K562 (cell line): ENCODE measurements at regions not wholly inside any gene's neighbourhood (a gene's known extent, or its start where the extent isn't known, plus 50 kb on each side); places are given as distances from the start of the nearest gene placed in this dataset.

Experiments
- ATAC-seq: fragments of 200-7000 bp; cut with Tn5 transposase; 3 replicates; pipeline ENCODE4 v1.9.1; 2020; ENCODE audit warnings: moderate library complexity
- BruUV-seq: library from RNA; stranded (reverse); fragments of 400-500 nt; replicated peaks from 2 replicates; lab custom pipeline; 2021; lab: Mats Ljungman, UMichigan
- CTCF ChIA-PET: fragments of 300-600 bp; formaldehyde crosslinking; extraction: SDS; loops from one replicate; lab custom pipeline; 2021; ENCODE audit warnings: low intra/inter-chr PET ratio; lab: Yijun Ruan, JAX
- POLR2A ChIA-PET: fragments of 300-600, 350-650 bp; sonication (Branson Sonifier 250); formaldehyde crosslinking; extraction: SDS; loops from one replicate; lab custom pipeline; 2021; ENCODE audit warnings: antibody characterized with exemption, inconsistent platforms; lab: Yijun Ruan, JAX
- DNase-seq, 4 experiments: peaks; one replicate each; pipeline versions ENCODE4 v3.0.0 to v3.0.0-alpha.2; 2011 to 2018; ENCODE audit warnings: low spot score in 3 of 4, mixed read lengths in 3 of 4; ENCODE audit errors: extremely low read depth in 1 of 4
- FAIRE-seq: peaks from 2 replicates; lab custom pipeline; 2011; peaks lifted over from hg19 to GRCh38; lab: Jason Lieb, UNC
- H2AFZ ChIP-seq: 2 replicates; pipeline ENCODE4 v1.6.0; 2011; ENCODE audit warnings: low read depth, low read length, control low read depth, inconsistent platforms
- H3K27ac ChIP-seq: fragments of 200-600 bp; 3 replicates; pipeline ENCODE4 v1.8.0; 2011; ENCODE audit warnings: low read depth, mild to moderate bottlenecking, control low read depth, inconsistent platforms, low read length, moderate library complexity, mixed read lengths; ENCODE audit errors: extremely low read depth
- H3K27me3 ChIP-seq, 2 experiments: fragments of 300-600 bp in 1 of 2; 2 replicates in 1 of 2; 3 replicates in 1 of 2; pipeline versions ENCODE4 v1.6.0 to v1.8.0; 2011; ENCODE audit warnings: inconsistent platforms in 2 of 2, low read length in 2 of 2, mild to moderate bottlenecking in 1 of 2, mixed read lengths in 1 of 2, moderate library complexity in 1 of 2; ENCODE audit not compliant: control insufficient read depth in 2 of 2, insufficient read depth in 2 of 2
- H3K36me3 ChIP-seq: fragments of 300-600 bp; 3 replicates; pipeline ENCODE4 v1.8.0; 2011; ENCODE audit warnings: mild to moderate bottlenecking, low read length, inconsistent platforms; ENCODE audit not compliant: control insufficient read depth, insufficient read depth
- H3K4me1 ChIP-seq, 2 experiments: fragments of 200-600 bp in 1 of 2; replicated peaks in 1 of 2; 2 replicates in 1 of 2; 3 replicates in 1 of 2; pipeline versions ENCODE4 v1.5.1 to v1.8.0; 2011; ENCODE audit warnings: inconsistent platforms in 2 of 2, low read length in 2 of 2, mild to moderate bottlenecking in 1 of 2, mixed read lengths in 1 of 2, moderate library complexity in 1 of 2; ENCODE audit not compliant: control insufficient read depth in 2 of 2, insufficient read depth in 2 of 2
- H3K4me2 ChIP-seq: 2 replicates; pipeline ENCODE4 v1.6.1; 2011; ENCODE audit warnings: low read length, control low read depth, inconsistent platforms, mixed read lengths; ENCODE audit not compliant: insufficient read depth
- H3K4me3 ChIP-seq: fragments of 200-600 bp; sonication (generic), shearing (Covaris generic); 2 replicates; pipeline ENCODE4 v1.5.1; 2016; ENCODE audit warnings: control low read depth, inconsistent platforms
- H3K79me2 ChIP-seq: fragments of 200-600 bp; 3 replicates; pipeline ENCODE4 v1.8.0; 2011; ENCODE audit warnings: low read length, inconsistent platforms; ENCODE audit not compliant: control insufficient read depth, insufficient read depth
- H3K9ac ChIP-seq, 2 experiments: 2 replicates each; pipeline versions ENCODE4 v1.6.0 to v1.6.1; 2011; ENCODE audit warnings: low read depth in 2 of 2, low read length in 2 of 2, control low read depth in 1 of 2, inconsistent platforms in 1 of 2, mild to moderate bottlenecking in 1 of 2, mixed read lengths in 1 of 2; ENCODE audit not compliant: insufficient read depth in 1 of 2
- H3K9me1 ChIP-seq: one replicate; pipeline ENCODE4 v1.6.0; 2011; ENCODE audit warnings: inconsistent platforms, mild to moderate bottlenecking, low read length, moderate library complexity; ENCODE audit not compliant: control insufficient read depth, insufficient read depth
- H3K9me3 ChIP-seq: replicated peaks from 2 replicates; pipeline ENCODE4 v1.5.1; 2011; ENCODE audit warnings: low read depth, low read length, inconsistent platforms; ENCODE audit not compliant: control insufficient read depth, insufficient read depth
- H4K20me1 ChIP-seq: replicated peaks from 2 replicates; pipeline ENCODE4 v1.6.1; 2011; ENCODE audit warnings: low read length, inconsistent platforms, mixed read lengths; ENCODE audit not compliant: control insufficient read depth, insufficient read depth
- ARID2 ChIP-seq: fragments of 450-650 bp; IDR thresholded peaks from 2 replicates; pipeline ENCODE4 v1.6.1; 2017; ENCODE audit warnings: antibody characterized with exemption, mild to moderate bottlenecking
- EGR1 ChIP-seq: fragments of 450-650 bp; conservative IDR thresholded peaks from 2 replicates; pipeline ENCODE4 v1.6.1; 2017; ENCODE audit warnings: mild to moderate bottlenecking
- ETV5 ChIP-seq: sonication (generic); formaldehyde crosslinking; IDR thresholded peaks from 2 replicates; pipeline ENCODE4 v1.4.0; 2020; ENCODE audit warnings: low read depth, mild to moderate bottlenecking, missing genetic modification reagents
- HEY1 ChIP-seq: fragments of 250-450 bp; sonication (Bioruptor Pico); IDR thresholded peaks from 2 replicates; pipeline ENCODE4 v1.5.0; 2020; ENCODE audit warnings: mild to moderate bottlenecking, moderate library complexity, borderline replicate concordance
- NEUROD1 ChIP-seq: fragments of 150-350 bp; IDR thresholded peaks from 2 replicates; pipeline ENCODE4 v1.6.1; 2014; ENCODE audit warnings: borderline replicate concordance, low read length, low read depth; ENCODE audit not compliant: partially characterized antibody
- NR2C1 ChIP-seq, 2 experiments: fragments of 450-650 bp; IDR thresholded peaks; 2 replicates each; pipeline ENCODE4 v1.6.1; 2017; ENCODE audit warnings: mild to moderate bottlenecking in 2 of 2, antibody characterized with exemption in 1 of 2, inconsistent platforms in 1 of 2, missing compliant biosample characterization in 1 of 2, missing genetic modification characterization in 1 of 2
- PRMT5 ChIP-seq: sonication (generic); formaldehyde crosslinking; IDR thresholded peaks from 2 replicates; pipeline ENCODE4 v1.5.0; 2020; ENCODE audit warnings: missing genetic modification reagents
- RBM15 ChIP-seq: fragments of 200-400 bp; formaldehyde crosslinking; IDR thresholded peaks from 2 replicates; pipeline ENCODE4 v1.6.1; 2018; ENCODE audit warnings: mild to moderate bottlenecking, low read length, moderate library complexity; ENCODE audit not compliant: insufficient read depth
- RBM34 ChIP-seq: fragments of 200-400 bp; formaldehyde crosslinking; IDR thresholded peaks from 2 replicates; pipeline ENCODE4 v1.6.1; 2018; ENCODE audit warnings: low read length, borderline replicate concordance; ENCODE audit not compliant: insufficient read depth
- TAF15 ChIP-seq: fragments of 200-400 bp; formaldehyde crosslinking; IDR thresholded peaks from 2 replicates; pipeline ENCODE4 v1.6.1; 2017; ENCODE audit warnings: mild to moderate bottlenecking, low read depth, low read length, moderate library complexity
- TBP ChIP-seq: optimal IDR thresholded peaks from 2 replicates; pipeline ENCODE3; 2011; ENCODE audit warnings: low read depth, low read length, improper control_type of control experiment
- ZNF561 ChIP-seq: fragments of 450-650 bp; formaldehyde crosslinking; conservative IDR thresholded peaks from 2 replicates; pipeline ENCODE4 v1.4.0; 2020; ENCODE audit warnings: mild to moderate bottlenecking, moderate library complexity
- WGBS: fragments of 100-300 bp; shearing (Covaris generic); methylation state at CpG from one replicate; pipeline ENCODE4 v1.1.6; 2016; ENCODE audit warnings: low coverage, mixed read lengths; ENCODE audit not compliant: insufficient coverage; ENCODE audit errors: missing lambda C conversion rate; 5-methylcytosine and 5-hydroxymethylcytosine counted together
- in situ Hi-C: fragments of 300-500 bp; cut with MboI; formaldehyde crosslinking; loops from 4 replicates; pipeline ENCODE4 v1.15.0; 2018; ENCODE audit warnings: inconsistent platforms, mixed read lengths
- intact Hi-C: fragments of 100-400 bp; cut with micrococcal nuclease; formaldehyde crosslinking; loops from 2 replicates; pipeline ENCODE4 v1.14.2; 2022
- TF ChIP-seq, protein P1 (sequence below): sonication (generic); formaldehyde crosslinking; IDR thresholded peaks from 2 replicates; pipeline ENCODE4 v1.8.0; 2022; ENCODE audit warnings: mild to moderate bottlenecking, missing genetic modification reagents
- TF ChIP-seq, protein P2 (sequence below): sonication (generic); formaldehyde crosslinking; IDR thresholded peaks from 2 replicates; pipeline ENCODE4 v1.8.0; 2022; ENCODE audit warnings: missing genetic modification reagents, mild to moderate bottlenecking, borderline replicate concordance

DNA sequence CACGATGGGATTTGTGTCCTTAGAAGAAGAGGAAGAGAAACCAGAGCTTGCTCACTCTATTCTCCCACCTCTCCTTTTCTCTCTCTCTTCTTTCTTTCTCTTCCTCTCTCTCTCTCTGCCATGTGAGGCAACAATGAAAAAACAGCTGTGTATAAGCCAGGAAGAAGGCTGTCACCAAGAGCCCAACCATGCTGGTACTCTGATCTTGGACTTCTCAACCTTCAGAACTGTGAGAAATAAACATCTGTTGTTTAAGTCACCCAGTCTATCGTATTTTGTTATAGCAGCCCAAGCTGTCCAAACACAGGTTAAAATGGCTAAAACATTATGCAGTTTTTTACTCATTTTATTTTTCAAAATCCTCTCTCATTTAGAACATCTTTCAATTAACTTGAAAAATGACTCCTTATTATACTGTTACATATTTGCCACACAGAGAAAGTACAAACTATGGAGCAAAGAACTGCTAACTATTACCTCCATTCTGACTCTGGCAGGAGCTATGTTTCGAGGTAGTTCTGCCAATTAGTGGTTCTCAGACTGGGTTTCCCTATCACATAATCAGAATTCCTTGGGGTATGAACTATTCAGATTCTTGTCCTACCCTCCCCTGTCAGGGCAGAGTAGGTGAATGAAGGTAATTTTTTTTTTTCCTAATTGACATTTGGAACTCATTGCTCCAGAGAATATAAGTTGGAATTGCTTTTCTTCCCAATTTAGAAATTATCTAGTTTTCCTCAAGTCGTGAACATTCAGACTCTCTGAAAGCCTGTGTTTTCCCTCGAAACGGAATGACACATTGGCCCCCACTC is 434.6 kb downstream of the ENC1 start:
- Histone ChIP-seq H3K79me2 (no peaks in the 10 kb centered on the region), H3K4me1 (no peaks in the 10 kb centered on the region), H3K9me3 (no peaks in the 10 kb centered on the region), H3K36me3 (no peaks in the 10 kb centered on the region), H3K9ac (no peak overlapping the region), H3K4me3 (no peak overlapping the region), H3K27ac (no peak overlapping the region), H3K27me3 (peaks cover 2% of the 10 kb centered on the region in 2 experiments; a peak in 2 of 5 replicates), H3K9me1 (no peaks in the 10 kb centered on the region), H2AFZ (no peak overlapping the region), H3K4me2 (no peak overlapping the region), H4K20me1 (no peaks in the 10 kb centered on the region)
- in situ Hi-C loops: no loop called here
- TF ChIP-seq EGR1 (no peak), HEY1 (CRISPR knock-in tag) (no peak), ETV5 (no peak), NEUROD1 (no peak), TAF15 (no peak), RBM15 (no peak), PRMT5 (CRISPR knock-in tag) (no peak), NR2C1 (IDR thresholded peaks at IDR 0.05) (no peak), NR2C1 (tag; IDR thresholded peaks at IDR 0.05) (no peak), RBM34 (no peak), TBP (no peak), ZNF561 (no peak), ARID2 (no peak)
- TF ChIP-seq, protein P1, sequence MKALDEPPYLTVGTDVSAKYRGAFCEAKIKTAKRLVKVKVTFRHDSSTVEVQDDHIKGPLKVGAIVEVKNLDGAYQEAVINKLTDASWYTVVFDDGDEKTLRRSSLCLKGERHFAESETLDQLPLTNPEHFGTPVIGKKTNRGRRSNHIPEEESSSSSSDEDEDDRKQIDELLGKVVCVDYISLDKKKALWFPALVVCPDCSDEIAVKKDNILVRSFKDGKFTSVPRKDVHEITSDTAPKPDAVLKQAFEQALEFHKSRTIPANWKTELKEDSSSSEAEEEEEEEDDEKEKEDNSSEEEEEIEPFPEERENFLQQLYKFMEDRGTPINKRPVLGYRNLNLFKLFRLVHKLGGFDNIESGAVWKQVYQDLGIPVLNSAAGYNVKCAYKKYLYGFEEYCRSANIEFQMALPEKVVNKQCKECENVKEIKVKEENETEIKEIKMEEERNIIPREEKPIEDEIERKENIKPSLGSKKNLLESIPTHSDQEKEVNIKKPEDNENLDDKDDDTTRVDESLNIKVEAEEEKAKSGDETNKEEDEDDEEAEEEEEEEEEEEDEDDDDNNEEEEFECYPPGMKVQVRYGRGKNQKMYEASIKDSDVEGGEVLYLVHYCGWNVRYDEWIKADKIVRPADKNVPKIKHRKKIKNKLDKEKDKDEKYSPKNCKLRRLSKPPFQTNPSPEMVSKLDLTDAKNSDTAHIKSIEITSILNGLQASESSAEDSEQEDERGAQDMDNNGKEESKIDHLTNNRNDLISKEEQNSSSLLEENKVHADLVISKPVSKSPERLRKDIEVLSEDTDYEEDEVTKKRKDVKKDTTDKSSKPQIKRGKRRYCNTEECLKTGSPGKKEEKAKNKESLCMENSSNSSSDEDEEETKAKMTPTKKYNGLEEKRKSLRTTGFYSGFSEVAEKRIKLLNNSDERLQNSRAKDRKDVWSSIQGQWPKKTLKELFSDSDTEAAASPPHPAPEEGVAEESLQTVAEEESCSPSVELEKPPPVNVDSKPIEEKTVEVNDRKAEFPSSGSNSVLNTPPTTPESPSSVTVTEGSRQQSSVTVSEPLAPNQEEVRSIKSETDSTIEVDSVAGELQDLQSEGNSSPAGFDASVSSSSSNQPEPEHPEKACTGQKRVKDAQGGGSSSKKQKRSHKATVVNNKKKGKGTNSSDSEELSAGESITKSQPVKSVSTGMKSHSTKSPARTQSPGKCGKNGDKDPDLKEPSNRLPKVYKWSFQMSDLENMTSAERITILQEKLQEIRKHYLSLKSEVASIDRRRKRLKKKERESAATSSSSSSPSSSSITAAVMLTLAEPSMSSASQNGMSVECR (CRISPR knock-in tag): no peak
- TF ChIP-seq, protein P2, sequence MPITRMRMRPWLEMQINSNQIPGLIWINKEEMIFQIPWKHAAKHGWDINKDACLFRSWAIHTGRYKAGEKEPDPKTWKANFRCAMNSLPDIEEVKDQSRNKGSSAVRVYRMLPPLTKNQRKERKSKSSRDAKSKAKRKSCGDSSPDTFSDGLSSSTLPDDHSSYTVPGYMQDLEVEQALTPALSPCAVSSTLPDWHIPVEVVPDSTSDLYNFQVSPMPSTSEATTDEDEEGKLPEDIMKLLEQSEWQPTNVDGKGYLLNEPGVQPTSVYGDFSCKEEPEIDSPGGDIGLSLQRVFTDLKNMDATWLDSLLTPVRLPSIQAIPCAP (CRISPR knock-in tag): no peak
- ChIA-PET POLR2A (interaction anchor here (0.5 kb wide), 1 partner anchor 458 kb away, joined by 3 read pairs; no protein-coding TSS in a partner anchor), CTCF (no interaction called here)
- FAIRE-seq: no peak
- 0% methylated on average over 6 of the region's 6 CpGs for WGBS
- intact Hi-C loops: no loop called here
- no TSS peak for BruUV-seq
- no peak for DNase-seq
- ATAC-seq: no peak
